ENCODE measurements at regions not wholly inside any gene's neighbourhood (a gene's known extent, or its start where the extent isn't known, plus 50 kb on each side); places are given as distances from the start of the nearest gene placed in this dataset.
"Not testable (repeated sequence)": the region's sequence is repeated elsewhere in the genome, so short reads cannot be mapped to it uniquely, and the experiment has no call there.

DNA sequence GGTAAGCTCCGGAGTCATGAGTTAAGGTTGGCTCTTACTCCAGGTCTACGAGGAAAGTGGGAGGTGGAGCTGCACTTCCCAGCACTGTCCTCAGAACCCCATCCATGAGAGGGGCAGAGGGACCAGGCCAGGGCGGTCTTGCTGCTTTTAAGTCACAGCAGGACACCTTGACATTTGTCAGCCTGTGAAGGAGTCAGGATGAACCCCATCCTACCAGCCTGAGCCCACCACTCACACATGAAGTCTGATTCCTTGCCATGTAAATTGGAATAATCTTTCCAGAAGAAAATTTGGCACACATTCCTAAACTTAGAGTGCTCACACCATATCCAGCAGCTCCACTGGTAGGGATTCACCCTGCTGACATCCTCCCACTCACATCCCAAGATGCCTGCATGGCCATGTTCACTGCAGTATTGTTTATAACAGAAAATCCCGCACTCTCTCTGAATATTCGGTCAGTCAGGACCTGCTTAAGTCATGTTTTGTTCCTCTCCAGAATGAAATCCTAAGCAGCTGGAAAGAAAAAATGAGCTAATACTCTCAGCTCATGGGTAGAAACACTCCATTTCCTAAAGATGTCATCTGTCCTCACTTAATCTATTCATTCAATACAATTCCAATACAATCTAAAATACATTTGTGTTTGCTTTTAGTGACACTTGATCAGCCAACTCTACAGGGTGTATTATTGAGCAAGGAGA is 79.3 kb upstream of the COL5A1 start:
- no peak for DNase-seq

DNA sequence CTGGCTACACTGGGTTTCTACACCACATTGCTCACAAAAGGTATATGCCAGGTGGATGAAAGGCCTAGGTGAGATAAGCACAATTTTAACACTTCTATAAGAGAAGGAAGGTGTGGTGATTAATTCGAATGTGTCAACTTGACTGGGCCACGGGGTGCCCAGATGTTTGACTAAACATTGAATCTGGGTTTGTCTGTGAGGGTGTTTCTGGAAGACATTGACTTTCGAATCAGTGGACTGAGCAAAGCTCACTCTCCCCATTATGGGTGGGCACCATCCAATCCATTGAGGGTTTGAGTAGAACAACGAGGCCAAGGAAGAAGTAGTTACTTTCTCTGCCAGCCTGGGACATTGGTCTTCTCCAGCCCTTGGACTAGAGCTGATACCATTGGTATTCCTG is 78.2 kb upstream of the COL5A1 start:
- no peak for DNase-seq

DNA sequence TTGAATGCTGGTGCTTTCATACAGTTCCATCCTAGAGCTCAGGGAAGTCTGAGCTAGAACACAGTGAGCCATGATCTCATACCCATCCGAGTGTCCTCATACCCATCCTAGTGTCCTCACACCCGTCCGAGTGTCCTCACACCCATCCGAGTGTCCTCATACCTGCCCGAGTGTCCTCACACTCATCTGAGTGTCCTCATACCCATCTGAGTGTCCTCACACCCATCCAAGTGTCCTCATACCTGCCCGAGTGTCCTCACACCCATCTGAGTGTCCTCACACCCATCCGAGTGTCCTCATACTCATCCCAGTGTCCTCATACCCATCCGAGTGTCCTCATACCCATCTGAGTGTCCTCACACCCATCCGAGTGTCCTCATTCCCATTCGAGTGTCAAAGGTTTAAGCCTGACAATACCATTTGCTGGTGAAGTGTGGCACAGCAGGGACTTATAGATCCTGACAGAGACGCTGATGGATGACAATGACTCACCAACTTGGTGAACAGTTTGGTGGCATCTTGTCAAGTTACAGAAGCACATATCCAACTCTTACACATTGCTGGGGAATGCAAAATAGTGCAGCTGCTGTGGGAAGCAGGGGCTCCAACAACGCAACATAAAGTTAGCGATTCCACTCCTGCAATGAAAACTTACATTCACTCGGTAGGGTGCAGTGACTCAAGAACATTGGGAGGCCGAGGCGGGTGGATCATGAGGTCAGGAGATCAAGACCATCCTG is 77.0 kb upstream of the COL5A1 start:
- DNase-seq = no peak

DNA sequence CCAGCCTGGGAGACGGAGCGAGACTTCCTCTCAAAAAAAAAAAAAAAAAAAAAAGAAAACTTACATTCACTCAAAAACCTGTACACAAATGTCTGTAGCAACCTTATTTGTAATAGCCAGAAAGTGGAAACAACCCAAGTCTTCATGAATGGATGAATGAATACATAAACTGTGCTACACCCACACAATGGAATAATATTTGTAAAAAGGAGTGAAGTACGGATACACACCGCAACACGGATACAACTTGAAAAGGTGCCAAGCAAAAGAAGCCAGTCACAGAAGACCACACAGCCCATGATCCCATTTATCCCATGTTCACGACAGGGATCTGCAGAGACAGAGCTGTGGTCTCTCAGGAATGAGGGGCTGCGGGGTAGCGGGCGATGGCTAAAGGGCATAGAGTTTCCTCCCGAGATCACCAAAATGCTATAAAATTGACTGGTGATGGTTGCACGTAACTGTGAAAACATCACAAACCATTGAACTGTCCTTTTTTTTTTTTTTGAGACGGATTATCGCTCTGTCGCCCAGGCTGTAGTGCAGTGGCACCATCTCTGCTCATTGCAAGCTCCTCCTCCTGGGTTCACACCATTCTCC is 76.2 kb upstream of the COL5A1 start:
- no peak for DNase-seq

DNA sequence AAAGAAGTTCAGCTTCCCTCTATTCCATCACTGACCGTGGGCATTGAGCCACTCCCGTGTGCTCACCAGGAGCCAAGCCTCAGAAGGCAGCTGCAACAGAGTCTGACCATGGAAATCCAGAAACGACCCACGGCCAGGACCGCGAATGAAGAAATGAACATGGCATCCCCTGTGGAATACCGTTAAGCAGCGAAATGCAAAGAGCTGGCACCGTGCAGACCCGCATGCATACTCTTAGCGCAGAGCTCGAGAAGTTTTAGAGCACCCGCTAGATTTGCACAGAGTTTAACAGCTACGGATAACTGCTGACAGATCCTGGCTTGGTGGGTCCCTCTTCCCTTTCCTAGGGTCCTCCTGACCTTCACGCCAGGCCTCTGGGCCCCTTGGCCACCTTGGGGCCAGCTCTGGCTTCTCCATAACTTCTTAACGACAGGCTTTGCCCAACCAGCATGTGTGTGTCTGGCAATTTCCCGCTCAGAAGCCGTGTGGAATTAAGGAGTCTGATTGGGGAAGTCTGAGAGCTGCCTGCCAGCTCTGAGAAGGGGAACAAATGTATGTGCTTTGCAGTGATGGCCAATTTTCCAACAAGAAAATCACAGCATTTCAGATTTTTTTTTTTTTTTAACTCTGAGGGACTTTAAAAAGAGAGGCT is 75.3 kb upstream of the COL5A1 start:
- DNase-seq = no peak

DNA sequence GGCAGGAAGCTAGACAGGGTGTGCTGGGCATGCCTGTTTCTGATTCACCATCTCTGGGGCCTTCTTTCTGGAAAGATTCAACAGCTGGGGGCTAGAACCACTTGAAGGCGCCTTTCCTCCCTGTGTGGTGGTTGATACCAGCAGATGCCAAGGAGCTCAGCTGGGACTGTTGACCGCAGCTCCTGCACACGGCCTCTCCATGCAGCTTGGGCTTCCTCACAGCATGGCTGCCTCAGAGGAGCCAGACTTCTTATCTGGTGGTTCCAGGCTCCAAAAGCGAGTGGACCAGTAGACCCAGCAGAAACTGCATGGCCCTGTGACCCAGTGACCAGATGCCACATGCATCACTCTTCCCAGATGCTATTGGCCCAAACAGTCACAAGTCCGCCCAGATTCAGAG is 74.7 kb upstream of the COL5A1 start:
- no peak for DNase-seq

DNA sequence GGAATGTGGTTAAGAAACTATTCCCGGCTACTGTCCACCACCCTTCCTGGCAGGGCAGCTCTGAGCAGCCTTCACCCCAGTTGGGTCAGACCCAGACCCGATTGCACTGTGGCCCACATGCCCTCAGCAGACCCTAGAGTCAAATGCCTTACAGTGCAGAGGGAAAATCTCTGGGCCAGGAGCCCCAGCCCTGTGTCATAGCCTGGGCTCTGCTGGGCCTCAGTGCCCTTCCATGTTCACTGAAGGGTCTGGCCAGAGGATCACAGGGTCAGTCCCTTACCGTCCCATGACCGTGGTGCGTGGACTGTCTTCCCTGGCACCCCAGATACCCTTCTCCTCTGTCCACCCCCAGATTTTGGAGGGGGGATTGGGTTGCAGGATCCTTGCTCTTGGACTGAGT is 73.5 kb upstream of the COL5A1 start:
- no peak for DNase-seq

DNA sequence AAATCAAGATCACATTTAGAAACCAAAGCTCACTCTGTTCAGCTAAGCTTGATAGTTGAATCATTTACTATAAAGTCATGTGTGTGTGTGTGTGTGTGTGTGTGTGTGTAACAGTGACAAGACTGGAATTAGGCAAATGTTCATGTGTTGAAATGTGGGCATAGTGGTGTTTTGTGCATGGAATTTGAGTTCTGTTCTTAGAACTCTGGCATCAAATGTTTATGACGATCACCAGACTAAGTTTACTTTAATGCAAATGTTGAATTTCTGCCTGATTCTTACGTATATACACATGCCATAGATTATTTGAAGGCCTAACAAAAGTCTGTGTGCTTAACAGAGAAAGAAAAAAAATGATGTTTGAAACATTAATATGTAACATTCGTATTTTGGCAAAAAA is 72.8 kb upstream of the COL5A1 start:
- DNase-seq = no peak

DNA sequence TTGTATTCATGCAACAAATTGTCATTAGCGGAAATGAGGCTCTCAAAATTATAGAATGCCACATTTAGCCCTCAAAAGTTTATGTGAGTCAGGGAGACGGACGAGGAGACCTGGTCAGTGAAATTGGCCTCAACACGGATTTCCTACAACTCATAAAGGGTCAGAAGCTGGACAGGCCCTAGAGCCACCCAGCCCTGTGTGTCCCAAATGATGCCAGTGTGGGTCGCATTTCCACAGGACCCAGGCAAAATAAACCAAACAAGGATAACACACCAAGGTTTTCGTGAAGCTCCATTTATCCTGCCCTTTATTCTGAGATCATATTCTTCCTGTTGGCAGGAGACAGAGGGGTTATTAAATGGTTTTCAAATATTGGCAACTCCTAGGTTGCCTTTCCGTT is 72.0 kb upstream of the COL5A1 start:
- DNase-seq = no peak

DNA sequence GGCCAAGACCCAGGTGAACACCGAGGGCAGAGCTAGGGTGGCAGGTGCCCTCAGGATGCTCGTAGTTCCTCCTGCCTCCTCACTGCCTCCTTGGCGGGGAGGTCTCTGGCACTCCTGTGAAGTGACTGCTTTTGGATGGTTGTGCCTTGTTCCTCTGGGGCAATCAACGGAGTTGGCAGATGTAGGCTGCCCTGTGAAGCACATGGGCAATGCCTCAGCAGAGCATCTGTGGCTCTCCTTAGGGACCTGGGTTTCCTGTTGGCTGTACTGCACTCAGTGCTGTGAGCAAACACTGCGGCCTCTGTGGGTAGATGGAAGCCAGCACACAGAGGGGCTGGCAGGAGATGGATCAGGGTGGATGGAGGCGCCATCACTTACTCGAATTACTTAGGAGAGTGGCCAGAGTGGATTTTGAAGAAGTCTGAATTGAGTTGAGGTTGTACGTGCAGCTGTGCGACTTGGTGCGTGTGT is 71.4 kb upstream of the COL5A1 start:
- DNase-seq = no peak

DNA sequence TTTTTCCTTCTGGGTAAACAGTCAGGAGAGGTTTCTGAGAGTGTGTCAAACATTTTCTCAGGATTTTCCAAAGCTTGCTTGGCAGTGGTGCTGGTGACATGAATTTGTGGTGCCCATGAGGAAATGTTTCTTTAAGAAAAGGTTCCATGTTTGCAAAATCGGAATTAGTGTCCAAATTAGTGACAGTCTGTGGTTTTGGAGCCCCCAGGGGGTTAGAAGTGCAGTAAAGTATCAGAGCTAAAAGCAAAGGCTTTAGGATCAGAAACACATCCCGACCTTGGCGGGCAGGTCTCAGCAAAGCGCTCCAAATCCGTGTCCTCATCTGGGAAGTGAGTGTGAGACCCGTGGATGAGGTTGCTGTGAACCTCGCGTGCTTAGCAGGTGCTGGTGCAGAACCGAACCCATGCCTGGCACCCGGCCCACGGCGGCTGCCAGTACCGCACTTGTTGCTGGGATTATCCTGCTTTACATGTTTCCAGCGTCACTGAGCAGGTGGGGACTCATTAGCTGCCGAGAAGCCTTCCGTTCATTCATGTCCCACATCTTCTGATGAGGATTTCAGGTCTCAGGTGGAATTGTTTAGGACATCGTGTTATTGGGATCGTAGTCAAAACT is 70.8 kb upstream of the COL5A1 start:
- DNase-seq = no peak

DNA sequence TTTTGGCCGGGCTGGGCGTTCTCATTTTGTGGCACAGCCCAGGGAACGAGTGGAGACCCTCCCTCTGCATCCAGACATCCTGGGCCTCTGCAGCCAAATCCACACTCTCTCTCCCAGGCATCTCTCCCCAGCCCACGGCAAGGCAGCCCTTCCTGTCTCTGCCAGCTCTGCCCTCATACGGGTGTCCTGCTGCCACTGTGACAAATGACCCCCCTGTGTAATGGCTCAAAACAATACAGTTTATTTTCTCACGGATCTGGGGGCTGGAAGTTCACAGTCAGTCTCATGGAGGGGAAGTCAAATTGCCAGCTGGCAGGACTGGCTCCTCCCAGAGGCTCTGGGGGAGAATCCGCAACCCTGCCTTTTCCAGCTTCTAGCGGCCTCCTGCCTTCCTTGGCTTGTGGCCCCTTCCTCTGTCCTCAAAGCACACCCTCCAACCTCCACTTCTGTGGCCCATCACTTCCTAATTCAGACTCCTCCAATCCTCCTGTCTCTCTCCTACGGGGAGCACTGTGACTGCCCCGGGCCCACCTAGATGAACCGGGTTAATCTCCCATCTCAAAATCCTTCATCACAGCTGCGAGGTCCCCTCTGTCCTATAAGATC is 70.2 kb upstream of the COL5A1 start:
- no peak for DNase-seq

DNA sequence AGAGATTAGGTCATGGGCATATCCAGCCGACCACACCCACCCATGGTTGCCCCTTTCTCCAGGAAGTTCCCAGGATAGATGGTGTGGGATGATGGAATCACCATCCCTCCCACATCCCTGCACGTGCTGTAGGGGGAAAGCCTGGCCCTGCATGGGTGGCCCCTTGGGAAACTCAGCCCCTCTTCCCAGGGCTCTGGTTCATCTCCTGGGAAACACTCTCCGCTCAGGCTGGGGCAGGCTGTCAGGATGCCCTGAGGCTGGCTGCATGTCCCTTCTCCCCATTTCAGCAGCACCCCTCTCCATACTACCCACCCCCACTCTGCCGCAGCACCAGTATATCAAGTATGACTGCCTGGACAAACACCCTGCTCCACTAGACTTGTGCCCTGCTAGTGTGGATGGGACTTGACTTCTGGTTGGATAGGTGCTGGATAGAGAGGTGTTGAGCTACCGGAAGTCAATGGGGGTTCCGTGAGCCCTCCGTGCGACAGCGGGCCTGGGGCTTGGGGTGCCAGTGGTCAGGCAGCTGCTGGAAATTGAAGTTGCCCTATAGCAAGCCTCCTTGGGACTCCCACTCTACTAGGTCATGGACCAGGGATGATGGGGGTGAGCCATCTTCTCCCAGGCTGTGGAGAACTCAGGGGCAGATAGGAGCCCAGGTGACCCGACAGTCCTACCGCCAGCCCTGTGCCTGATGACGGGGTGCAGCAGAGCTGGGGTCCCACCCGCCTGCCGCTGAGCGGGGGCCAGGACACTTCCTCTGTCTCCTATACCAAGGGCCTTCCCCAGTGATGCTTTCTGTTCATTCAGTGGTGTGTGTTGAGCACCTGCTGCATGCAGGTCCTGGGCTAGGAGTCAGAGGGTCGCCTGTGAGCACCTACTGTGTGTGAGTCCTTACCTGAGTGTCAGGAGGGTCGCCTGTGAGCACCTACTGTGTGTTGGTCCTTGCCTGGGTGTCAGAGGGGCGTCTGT is 69.4 kb upstream of the COL5A1 start:
- DNase-seq = no peak

DNA sequence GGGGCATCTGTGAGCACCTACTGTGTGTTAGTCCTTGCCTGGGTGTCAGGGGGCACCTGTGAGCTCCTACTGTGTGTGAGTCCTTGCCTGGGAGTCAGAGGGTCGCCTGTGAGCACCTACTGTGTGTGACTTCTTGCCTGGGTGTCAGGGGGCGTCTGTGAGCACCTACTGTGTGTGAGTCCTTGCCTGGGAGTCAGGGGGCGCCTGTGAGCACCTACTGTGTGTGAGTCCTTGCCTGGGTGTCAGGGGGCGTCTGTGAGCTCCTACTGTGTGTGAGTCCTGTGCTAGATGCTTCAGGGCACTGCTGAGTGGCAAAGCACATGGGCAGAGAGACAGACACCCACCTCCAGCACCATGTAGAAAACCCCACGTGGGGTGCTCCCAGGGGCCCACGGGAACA is 66.9 kb upstream of the COL5A1 start:
- not testable (repeated sequence) for DNase-seq

DNA sequence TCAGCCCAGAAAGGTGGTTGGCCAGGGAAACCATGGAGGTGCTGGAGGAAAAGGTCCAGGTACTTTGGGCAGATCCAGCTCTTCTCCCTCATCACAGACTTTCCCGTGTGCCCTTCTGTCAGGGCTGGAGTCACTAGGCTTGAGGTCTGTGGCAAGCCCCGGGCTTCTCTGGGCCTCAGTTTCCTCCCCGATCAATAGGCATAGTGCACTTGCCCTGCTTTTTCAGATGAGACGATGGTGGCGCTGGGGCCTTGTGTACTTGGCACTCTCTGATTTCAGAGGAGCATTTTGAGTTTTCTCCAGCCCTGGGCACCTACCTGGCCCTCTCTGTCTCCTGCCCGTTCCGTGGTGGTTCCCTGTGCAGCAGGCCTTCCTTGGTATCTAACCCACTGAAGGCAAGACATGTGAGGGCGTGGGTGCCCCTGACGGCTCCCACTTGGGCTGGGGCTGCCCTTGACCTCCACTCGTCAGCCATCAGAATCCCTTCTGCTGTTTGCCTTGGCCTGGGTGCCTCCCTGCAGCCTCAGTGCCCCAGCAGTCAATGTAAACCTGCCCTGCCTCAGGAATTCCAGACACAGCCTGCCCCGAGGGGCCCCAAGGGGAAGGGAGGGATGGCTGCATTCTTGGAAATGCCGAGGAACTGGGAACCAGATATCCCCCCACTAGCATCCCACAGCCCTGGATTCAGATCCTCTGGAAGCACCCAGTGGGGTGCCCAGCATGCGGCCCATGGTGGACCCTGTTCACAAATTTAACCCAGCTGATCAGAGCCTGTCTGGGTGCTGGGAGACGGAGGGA is 66.3 kb upstream of the COL5A1 start:
- no peak for DNase-seq

DNA sequence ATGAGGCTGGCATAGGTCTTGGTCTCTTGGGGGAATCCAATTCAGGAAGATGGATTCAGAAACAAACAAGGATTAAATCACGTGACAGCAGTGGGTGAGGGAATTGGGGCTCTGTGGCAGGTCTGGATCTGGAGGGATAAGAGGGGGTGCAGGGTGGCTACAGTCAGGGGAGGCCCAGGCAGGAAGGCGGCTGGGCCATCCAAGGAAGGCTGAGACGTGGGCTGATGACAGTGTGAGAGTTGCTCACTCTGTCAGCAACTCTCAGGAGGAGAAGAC is 65.8 kb upstream of the COL5A1 start:
- DNase-seq = no peak

DNA sequence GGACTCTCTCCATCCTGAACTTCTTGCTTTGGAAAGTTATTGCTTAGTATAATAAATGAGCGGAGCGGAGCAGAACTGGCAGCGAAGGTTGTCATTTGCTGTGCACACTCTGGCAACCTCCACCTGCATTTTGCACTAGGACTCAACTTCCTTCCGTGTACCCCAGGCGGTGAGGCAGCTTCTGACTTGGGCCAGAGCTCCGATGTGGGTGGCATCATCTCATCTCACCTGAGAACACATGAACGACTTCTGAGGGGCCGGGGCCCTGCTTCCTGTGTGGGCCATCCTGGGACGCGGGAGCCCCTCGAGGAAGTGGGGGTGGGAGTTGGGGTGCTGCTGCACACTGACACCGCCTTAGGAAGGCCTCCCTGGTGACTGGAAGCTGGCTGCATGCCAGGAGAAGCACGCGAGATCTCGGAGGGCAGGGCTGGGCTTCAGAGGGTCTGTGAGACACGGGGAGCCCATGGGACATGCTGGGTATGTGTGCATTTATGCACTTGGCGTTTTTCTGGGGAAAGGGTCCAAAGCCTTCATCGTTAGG is 56.5 kb upstream of the COL5A1 start:
- DNase-seq = no peak

DNA sequence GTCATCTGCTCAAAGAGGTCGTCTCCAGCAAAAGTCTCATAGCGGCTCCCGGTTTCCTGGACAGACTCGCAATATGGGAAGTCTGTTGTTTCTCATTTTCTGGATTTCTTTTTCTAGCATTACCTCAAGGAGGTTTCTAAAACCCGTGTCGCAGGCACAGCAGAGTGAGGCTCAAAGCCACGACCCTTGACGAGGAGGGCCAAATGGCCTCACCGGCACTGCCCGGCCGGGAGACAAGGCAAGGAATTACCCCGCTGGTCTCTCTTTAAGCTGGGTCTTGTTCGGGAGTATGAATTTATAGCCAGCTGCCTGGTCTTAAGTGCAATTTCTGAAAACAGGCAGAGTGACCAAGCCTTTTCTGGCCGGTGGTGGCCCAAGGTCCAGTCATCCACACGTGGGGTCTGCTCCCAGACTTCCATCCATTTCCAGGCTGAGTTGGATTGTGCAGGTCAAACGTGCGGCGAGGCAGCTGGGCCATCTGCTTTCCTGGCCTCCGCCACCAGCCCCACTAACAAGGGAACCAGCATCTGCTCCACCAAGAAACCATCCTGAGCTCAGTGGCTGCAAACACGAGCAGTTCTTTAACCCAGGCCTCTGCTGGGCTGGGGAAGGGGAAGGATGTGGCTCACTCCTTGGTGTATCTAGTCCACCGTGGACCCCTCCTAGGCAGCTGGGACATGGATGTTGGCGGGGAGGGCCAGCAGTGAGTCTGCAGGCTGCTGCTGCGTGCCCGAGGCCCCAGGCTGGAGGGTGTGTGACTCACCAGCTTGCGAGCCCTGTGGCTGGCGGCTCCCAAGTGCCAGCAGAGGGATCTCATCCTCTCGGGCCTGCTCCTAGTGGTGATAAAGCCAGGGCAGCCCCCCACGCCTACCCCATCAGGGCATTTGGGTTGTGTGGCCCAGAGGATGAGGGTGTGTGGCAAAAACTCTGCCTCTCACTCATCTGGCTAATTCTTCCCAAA is 55.6 kb upstream of the COL5A1 start:
- no peak for DNase-seq

DNA sequence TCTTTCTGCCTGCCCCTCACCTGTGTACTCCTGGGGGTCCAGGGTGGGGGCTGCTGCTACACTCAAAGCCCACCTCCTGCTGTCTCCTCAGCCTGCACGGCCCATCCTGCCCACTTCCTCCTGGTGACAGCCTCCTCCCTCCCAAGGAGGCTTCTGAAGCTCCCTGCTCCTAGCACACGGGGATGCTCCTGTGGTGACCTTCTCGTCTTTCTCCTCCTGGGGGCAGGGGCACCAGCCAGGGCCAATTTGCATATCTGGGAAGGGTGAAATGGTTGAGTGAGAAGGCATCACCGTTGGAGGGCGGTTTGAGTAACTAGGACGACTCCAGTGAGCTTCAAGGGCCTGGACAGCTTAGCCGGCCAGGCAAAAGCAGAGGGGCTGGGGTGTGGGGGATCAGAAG is 51.9 kb upstream of the COL5A1 start:
- no peak for DNase-seq

Measured in activated T-cell treated with anti-CD3 and anti-CD28 coated beads, Interleukin-2, amount 50 U/mL, for 1 hour (primary cell).